HFF-Myc (cell line): ENCODE measurements at regions not wholly inside any gene's neighbourhood (a gene's known extent, or its start where the extent isn't known, plus 50 kb on each side); places are given as distances from the start of the nearest gene placed in this dataset.

Experiments
- DNase-seq: peaks from one replicate; pipeline ENCODE4 v3.0.0-alpha.2; 2011; ENCODE audit warnings: low read depth; ENCODE audit errors: extremely low read depth
- H3K4me3 ChIP-seq: replicated peaks from 2 replicates; pipeline ENCODE4 v1.5.1; 2011; ENCODE audit warnings: low read depth, mild to moderate bottlenecking, control low read depth, low read length
- CTCF ChIP-seq: IDR thresholded peaks from 2 replicates; pipeline ENCODE4 v1.5.1; 2012; ENCODE audit warnings: mild to moderate bottlenecking, low read depth, low read length, control low read depth; ENCODE audit errors: missing control alignments

- no peak for TF ChIP-seq CTCF
- no peak for DNase-seq
- no peak overlapping the region for H3K4me3 ChIP-seq
Observed at GRCh38 chr13:86377451-86377850, 578.2 kb upstream of the SLITRK6 start.

- TF ChIP-seq CTCF, result no peak
- no peak for DNase-seq
- H3K4me3 ChIP-seq, result no peak overlapping the region
Observed at GRCh38 chr13:86378628-86379027, 579.4 kb upstream of the SLITRK6 start.

- DNase-seq, result no peak
- no peak overlapping the region for H3K4me3 ChIP-seq
- no peak for TF ChIP-seq CTCF
Observed at GRCh38 chr13:86383151-86383550, 583.9 kb upstream of the SLITRK6 start.

- no peak for TF ChIP-seq CTCF
- no peak overlapping the region for H3K4me3 ChIP-seq
- no peak for DNase-seq
Observed at GRCh38 chr13:86383561-86383960, 584.3 kb upstream of the SLITRK6 start.

GRCh38 chr13:86397635-86398034 lies 598.4 kb upstream of the SLITRK6 start:
- TF ChIP-seq CTCF, result no peak
- no peak for DNase-seq
- H3K4me3 ChIP-seq, result no peak overlapping the region

- H3K4me3 ChIP-seq, result no peak overlapping the region
- no peak for TF ChIP-seq CTCF
- DNase-seq, result no peak
Observed at GRCh38 chr13:86399572-86399971, 600.4 kb upstream of the SLITRK6 start.

GRCh38 chr13:86402500-86402899 lies 603.3 kb upstream of the SLITRK6 start:
- TF ChIP-seq CTCF, result no peak
- no peak for DNase-seq
- H3K4me3 ChIP-seq, result no peak overlapping the region
